ENCODE measurements at regions not wholly inside any gene's neighbourhood (a gene's known extent, or its start where the extent isn't known, plus 50 kb on each side); places are given as distances from the start of the nearest gene placed in this dataset.

GRCh38 chr14:100432652-100433427 lies 109.7 kb downstream of the SLC25A47 start:
- ATAC-seq (ENCODE audit: low FRiP score) = no peak
- no peak for TF ChIP-seq CTCF (IDR thresholded peaks at IDR 0.05)
- DNase-seq (ENCODE audit: low spot score) = no peak

GRCh38 chr14:100433428-100433814 lies 110.3 kb downstream of the SLC25A47 start:
- DNase-seq (ENCODE audit: low spot score) (no peak), ATAC-seq (ENCODE audit: low FRiP score) (no peak)
- no peak for TF ChIP-seq CTCF (IDR thresholded peaks at IDR 0.05)

GRCh38 chr14:100434033-100434601 lies 111.0 kb downstream of the SLC25A47 start:
- no peak for TF ChIP-seq CTCF (IDR thresholded peaks at IDR 0.05)
- DNase-seq (ENCODE audit: low spot score) (no peak), ATAC-seq (ENCODE audit: low FRiP score) (no peak)

- no peak for DNase-seq (ENCODE audit: low spot score)
- ATAC-seq (ENCODE audit: low FRiP score) = no peak
- TF ChIP-seq CTCF (IDR thresholded peaks at IDR 0.05) = no peak
Measured at GRCh38 chr14:100434911-100435438, 111.8 kb downstream of the SLC25A47 start.

- DNase-seq (ENCODE audit: low spot score) (no peak), ATAC-seq (ENCODE audit: low FRiP score) (no peak)
- no peak for TF ChIP-seq CTCF (IDR thresholded peaks at IDR 0.05)
Measured at GRCh38 chr14:100435459-100435858, 112.3 kb downstream of the SLC25A47 start.

GRCh38 chr14:100436745-100437406 lies 113.7 kb downstream of the SLC25A47 start:
- ATAC-seq (ENCODE audit: low FRiP score) = no peak

More at GRCh38 chr14:100436745-100437406, 113.7 kb downstream of the SLC25A47 start:
- TF ChIP-seq CTCF (IDR thresholded peaks at IDR 0.05) = no peak
- no peak for DNase-seq (ENCODE audit: low spot score)

All from omental fat pad (tissue), 3 donors.